ENCODE measurements at regions not wholly inside any gene's neighbourhood (a gene's known extent, or its start where the extent isn't known, plus 50 kb on each side); places are given as distances from the start of the nearest gene placed in this dataset.

DNA sequence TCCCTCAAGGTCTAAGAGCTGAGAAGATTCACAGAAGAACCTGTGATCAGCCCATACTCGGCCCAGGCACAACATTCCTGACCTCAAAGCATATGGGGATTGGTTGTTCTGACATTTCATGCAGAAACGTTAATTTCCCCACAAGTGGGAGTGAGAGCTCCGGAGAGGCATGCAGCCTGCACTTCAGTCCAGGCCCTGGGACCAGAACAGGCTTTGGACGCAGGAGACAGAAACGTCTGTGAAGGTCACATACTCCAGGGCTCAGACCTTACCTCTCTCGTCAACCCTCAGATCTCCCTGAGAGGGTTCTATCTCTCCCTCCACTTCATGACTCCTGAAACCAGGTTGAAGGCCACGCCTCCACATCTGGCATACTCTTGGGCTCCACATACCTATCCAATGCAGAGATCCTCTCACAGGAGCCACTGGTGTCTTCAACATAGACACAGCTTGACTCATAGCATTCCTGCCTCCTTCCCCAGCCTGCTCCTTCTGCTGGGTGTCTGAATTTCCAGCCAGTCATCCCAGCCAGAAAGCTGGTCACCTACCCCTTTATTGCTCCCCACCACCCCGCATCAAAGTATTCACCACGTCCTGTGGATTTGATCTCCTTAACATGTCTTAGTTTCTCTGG, 149.2 kb downstream of the OMA1 start:
- no peak overlapping the region for H3K27ac ChIP-seq (ENCODE audit: low read depth in 1 of 2, low read length in 2 of 2)
- no peaks in the 10 kb centered on the region for H3K9me3 ChIP-seq (replicated peaks in 1 of 2; ENCODE audit: control insufficient read depth in 1 of 2, insufficient read depth in 1 of 2, low read length in 2 of 2)
- no peaks in the 10 kb centered on the region for H3K4me1 ChIP-seq (ENCODE audit: control insufficient read depth in 1 of 2, insufficient read depth in 2 of 2, low read length in 2 of 2)
- no peak overlapping the region for H3K9ac ChIP-seq (ENCODE audit: insufficient read depth, low read length, poor library complexity, severe bottlenecking)
- no peaks in the 10 kb centered on the region for H3K36me3 ChIP-seq (replicated peaks in 1 of 2; ENCODE audit: control insufficient read depth in 1 of 2, insufficient read depth in 2 of 2, low read length in 2 of 2)
- Mint-ChIP-seq H3K27ac (no peak overlapping the region), H3K4me1 (peaks cover 2% of the 10 kb centered on the region), H3K27me3 (ENCODE audit: low read depth in 3 of 3) (peaks cover 0 to 4% (median 0%) of the 10 kb centered on the region in 3 donors), H3K4me3 (no peak overlapping the region), H3K9me3 (no peaks in the 10 kb centered on the region), H3K36me3 (no peaks in the 10 kb centered on the region)
- H3K79me2 ChIP-seq (ENCODE audit: insufficient read depth, low read length): no peaks in the 10 kb centered on the region
- no peak for DNase-seq
- intact Hi-C loops (cut with micrococcal nuclease): no loop called here
- H3K4me2 ChIP-seq (replicated peaks; ENCODE audit: extremely low read depth, low read length, poor library complexity, severe bottlenecking): no peak overlapping the region
- no peaks in the 10 kb centered on the region for H3K27me3 ChIP-seq (ENCODE audit: control insufficient read depth in 2 of 2, insufficient read depth in 2 of 2, low read length in 2 of 2)
- no peak for TF ChIP-seq CTCF (IDR thresholded peaks at IDR 0.05)
- H3K4me3 ChIP-seq (replicated peaks in 1 of 3; ENCODE audit: low read depth in 2 of 3, low read length in 3 of 3): no peak overlapping the region
- no peaks in the 10 kb centered on the region for H4K20me1 ChIP-seq (ENCODE audit: insufficient read depth, low read length)
- WGBS (ENCODE audit: insufficient coverage): 91% methylated on average over 7 of the region's 9 CpGs
- H2AFZ ChIP-seq (ENCODE audit: insufficient read depth, low read depth, low read length, poor library complexity, severe bottlenecking): no peak overlapping the region

GRCh38 chr1:58396150-58396549, 150.4 kb downstream of the OMA1 start:
- H3K9me3 Mint-ChIP-seq: no peaks in the 10 kb centered on the region

More at GRCh38 chr1:58396150-58396549, 150.4 kb downstream of the OMA1 start:
- no peak overlapping the region for H2AFZ ChIP-seq (ENCODE audit: insufficient read depth, low read depth, low read length, poor library complexity, severe bottlenecking)
- intact Hi-C loops (cut with micrococcal nuclease): no loop called here
- H4K20me1 ChIP-seq (ENCODE audit: insufficient read depth, low read length): no peaks in the 10 kb centered on the region
- Mint-ChIP-seq H3K4me3 (no peak overlapping the region), H3K4me1 (peaks cover 2% of the 10 kb centered on the region), H3K27ac (no peak overlapping the region), H3K27me3 (ENCODE audit: low read depth in 3 of 3) (peaks cover 0 to 4% (median 0%) of the 10 kb centered on the region in 3 donors), H3K36me3 (no peaks in the 10 kb centered on the region)
- H3K9ac ChIP-seq (ENCODE audit: insufficient read depth, low read length, poor library complexity, severe bottlenecking): no peak overlapping the region
- H3K4me3 ChIP-seq (replicated peaks in 1 of 3; ENCODE audit: low read depth in 2 of 3, low read length in 3 of 3): no peak overlapping the region
- H3K27me3 ChIP-seq (ENCODE audit: control insufficient read depth in 2 of 2, insufficient read depth in 2 of 2, low read length in 2 of 2): no peaks in the 10 kb centered on the region
- H3K4me1 ChIP-seq (ENCODE audit: control insufficient read depth in 1 of 2, insufficient read depth in 2 of 2, low read length in 2 of 2): no peaks in the 10 kb centered on the region
- no peaks in the 10 kb centered on the region for H3K79me2 ChIP-seq (ENCODE audit: insufficient read depth, low read length)
- H3K36me3 ChIP-seq (replicated peaks in 1 of 2; ENCODE audit: control insufficient read depth in 1 of 2, insufficient read depth in 2 of 2, low read length in 2 of 2): no peaks in the 10 kb centered on the region
- 96% methylated on average over 5 of the region's 6 CpGs for WGBS (ENCODE audit: insufficient coverage)
- H3K4me2 ChIP-seq (replicated peaks; ENCODE audit: extremely low read depth, low read length, poor library complexity, severe bottlenecking): no peak overlapping the region
- H3K27ac ChIP-seq (ENCODE audit: low read depth in 1 of 2, low read length in 2 of 2): no peak overlapping the region
- H3K9me3 ChIP-seq (replicated peaks in 1 of 2; ENCODE audit: control insufficient read depth in 1 of 2, insufficient read depth in 1 of 2, low read length in 2 of 2): no peaks in the 10 kb centered on the region
- no peak for TF ChIP-seq CTCF (IDR thresholded peaks at IDR 0.05)
- no peak for DNase-seq
